LNCAP (cell line): ENCODE measurements at regions not wholly inside any gene's neighbourhood (a gene's known extent, or its start where the extent isn't known, plus 50 kb on each side); places are given as distances from the start of the nearest gene placed in this dataset.

ENCODE experiments used
- TF ChIP-seq, protein P1 (sequence below): fragments of 450-650 bp; IDR thresholded peaks from 2 replicates; pipeline ENCODE4 v1.5.1; 2017; ENCODE audit warnings: mild to moderate bottlenecking

DNA sequence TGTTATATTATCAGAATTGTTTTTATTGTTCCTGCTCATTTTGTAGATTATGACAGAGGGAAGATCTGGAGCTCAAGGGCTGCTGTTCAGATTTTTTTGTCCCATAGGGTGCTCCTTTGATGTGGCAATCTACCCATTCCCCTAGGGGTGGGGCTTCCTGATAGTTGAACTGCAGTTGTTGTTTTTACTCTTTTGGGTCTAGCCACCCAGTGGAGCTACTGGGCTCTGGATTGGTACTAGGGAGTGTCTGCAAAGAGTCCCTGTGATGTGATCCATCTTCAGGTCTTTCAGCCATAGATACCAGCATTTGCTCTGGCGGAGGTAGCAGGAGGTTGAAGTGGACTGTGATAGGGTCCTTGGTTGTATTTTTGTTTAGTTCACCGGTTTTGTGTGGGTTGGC is 57.9 kb upstream of the SLCO1B1 start:
- TF ChIP-seq, protein P1, sequence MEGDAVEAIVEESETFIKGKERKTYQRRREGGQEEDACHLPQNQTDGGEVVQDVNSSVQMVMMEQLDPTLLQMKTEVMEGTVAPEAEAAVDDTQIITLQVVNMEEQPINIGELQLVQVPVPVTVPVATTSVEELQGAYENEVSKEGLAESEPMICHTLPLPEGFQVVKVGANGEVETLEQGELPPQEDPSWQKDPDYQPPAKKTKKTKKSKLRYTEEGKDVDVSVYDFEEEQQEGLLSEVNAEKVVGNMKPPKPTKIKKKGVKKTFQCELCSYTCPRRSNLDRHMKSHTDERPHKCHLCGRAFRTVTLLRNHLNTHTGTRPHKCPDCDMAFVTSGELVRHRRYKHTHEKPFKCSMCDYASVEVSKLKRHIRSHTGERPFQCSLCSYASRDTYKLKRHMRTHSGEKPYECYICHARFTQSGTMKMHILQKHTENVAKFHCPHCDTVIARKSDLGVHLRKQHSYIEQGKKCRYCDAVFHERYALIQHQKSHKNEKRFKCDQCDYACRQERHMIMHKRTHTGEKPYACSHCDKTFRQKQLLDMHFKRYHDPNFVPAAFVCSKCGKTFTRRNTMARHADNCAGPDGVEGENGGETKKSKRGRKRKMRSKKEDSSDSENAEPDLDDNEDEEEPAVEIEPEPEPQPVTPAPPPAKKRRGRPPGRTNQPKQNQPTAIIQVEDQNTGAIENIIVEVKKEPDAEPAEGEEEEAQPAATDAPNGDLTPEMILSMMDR, result no peak

DNA sequence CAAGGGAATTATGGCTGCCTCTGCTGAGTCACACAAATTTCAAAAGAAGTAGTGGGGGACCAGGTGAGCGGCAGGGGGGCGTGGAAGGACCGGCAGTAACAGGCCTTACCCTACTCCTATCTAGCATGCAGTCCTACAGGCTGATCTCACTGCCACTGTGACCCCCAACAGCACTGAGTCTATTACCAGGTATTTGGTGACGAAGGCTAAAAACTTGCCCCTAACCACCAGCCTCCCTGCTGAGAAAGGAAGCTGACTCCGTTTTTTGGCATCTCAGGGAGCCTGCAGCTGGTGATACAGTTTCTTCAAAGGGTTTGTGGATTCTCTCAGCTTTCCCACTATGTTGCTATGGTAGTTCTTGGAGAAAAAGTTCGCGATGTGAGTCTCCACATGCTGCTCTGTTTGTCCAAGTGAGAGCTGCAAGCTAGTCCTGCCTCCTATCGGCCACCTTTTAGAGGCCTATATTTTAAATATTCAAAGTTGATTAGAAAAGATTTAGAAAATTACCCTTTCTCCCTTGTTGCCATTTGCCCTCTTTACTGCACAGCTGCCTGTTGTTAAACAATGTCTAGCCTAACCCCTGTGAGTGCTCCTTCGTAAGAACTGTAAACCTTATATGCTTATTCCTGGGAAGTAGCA is 57.1 kb upstream of the SLCO1B1 start:
- TF ChIP-seq, protein P1, result no peak
